CD4-positive, CD25-positive, alpha-beta regulatory T cell (primary cell): ENCODE measurements at regions not wholly inside any gene's neighbourhood (a gene's known extent, or its start where the extent isn't known, plus 50 kb on each side); places are given as distances from the start of the nearest gene placed in this dataset.
A peak's percentile ranks its signal among the peaks of the same experiment; 100 is the strongest.

ENCODE experiments used
- ATAC-seq, 2 donors: fragments of 150-1000 bp; cut with Tn5 transposase; one replicate each; pipeline ENCODE4 v1.10.0; 2021; ENCODE audit warnings: low read depth in 2 of 2, moderate number of reproducible peaks in 2 of 2, moderate library complexity in 1 of 2
- DNase-seq, 3 donors: peaks; one replicate each; pipeline versions ENCODE4 v3.0.0 to v3.0.0-alpha.2; 2012 to 2022; ENCODE audit warnings: mixed read lengths in 1 of 3
- H3K27ac ChIP-seq: one replicate; pipeline ENCODE4 v1.7.0; 2013; ENCODE audit warnings: mild to moderate bottlenecking, low read length; ENCODE audit not compliant: insufficient read depth, poor library complexity, severe bottlenecking
- H3K27me3 ChIP-seq: one replicate; pipeline ENCODE4 v1.7.0; 2013; ENCODE audit warnings: low read length; ENCODE audit not compliant: control insufficient read depth, insufficient read depth
- H3K36me3 ChIP-seq: one replicate; pipeline ENCODE4 v1.7.0; 2013; ENCODE audit warnings: mild to moderate bottlenecking, low read length, moderate library complexity; ENCODE audit not compliant: control insufficient read depth, insufficient read depth
- H3K4me1 ChIP-seq: 2 replicates; pipeline ENCODE4 v1.7.0; 2013; ENCODE audit warnings: mild to moderate bottlenecking, low read length; ENCODE audit not compliant: insufficient read depth, control insufficient read depth, poor library complexity, severe bottlenecking
- H3K4me3 ChIP-seq: one replicate; pipeline ENCODE4 v1.7.0; 2013; ENCODE audit warnings: low read depth, mild to moderate bottlenecking, low read length, moderate library complexity
- H3K9me3 ChIP-seq, 2 experiments: 1 replicate in 1 of 2; 2 replicates in 1 of 2; pipeline ENCODE4 v1.7.0; 2013; ENCODE audit warnings: low read length in 2 of 2, mild to moderate bottlenecking in 1 of 2, moderate library complexity in 1 of 2; ENCODE audit not compliant: control insufficient read depth in 2 of 2
- H3K27ac Mint-ChIP-seq, 3 donors: one replicate each; pipeline ENCODE4 v1.8.0; 2020 to 2022; ENCODE audit warnings: mild to moderate bottlenecking in 3 of 3, mixed read lengths in 3 of 3, moderate library complexity in 2 of 3
- H3K27me3 Mint-ChIP-seq: one replicate; pipeline ENCODE4 v1.8.0; 2022; ENCODE audit warnings: mild to moderate bottlenecking, mixed read lengths
- H3K36me3 Mint-ChIP-seq: one replicate; pipeline ENCODE4 v1.8.0; 2020; ENCODE audit warnings: mixed read lengths
- H3K4me1 Mint-ChIP-seq, 4 donors: one replicate each; pipeline ENCODE4 v1.8.0; 2020 to 2022; ENCODE audit warnings: mixed read lengths in 4 of 4, mild to moderate bottlenecking in 1 of 4
- H3K4me3 Mint-ChIP-seq, 4 donors: one replicate each; pipeline ENCODE4 v1.8.0; 2020 to 2022; ENCODE audit warnings: mild to moderate bottlenecking in 4 of 4, mixed read lengths in 4 of 4, moderate library complexity in 3 of 4
- H3K9me3 Mint-ChIP-seq, 7 donors: one replicate each; pipeline ENCODE4 v1.8.0; 2020 to 2022; ENCODE audit warnings: mixed read lengths in 7 of 7, mild to moderate bottlenecking in 3 of 7, moderate library complexity in 2 of 7

DNA sequence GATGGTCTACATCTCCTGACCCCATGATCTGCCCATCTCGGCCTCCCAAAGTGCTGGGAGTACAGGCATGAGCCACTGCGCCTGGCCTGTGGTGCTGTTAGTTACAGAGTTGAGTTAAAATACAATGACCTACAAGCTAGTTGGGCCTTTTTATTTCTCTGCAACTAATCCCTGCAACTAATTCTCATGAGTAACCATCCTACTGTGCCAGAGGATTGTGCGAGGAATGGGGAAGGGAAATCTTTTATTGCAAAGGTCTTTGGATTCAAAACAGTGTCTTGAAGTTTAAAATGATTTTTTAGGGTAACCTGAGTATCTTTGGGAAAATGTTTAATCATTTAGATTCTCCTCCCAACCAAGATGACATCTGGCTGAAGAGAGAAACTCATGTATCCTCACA is 88.8 kb upstream of the RMDN2 start:
- ATAC-seq (no peak), DNase-seq (no peak)
- no peaks in the 10 kb centered on the region for H3K36me3 Mint-ChIP-seq
- peaks cover 7% of the 10 kb centered on the region for H3K27me3 Mint-ChIP-seq
- H3K4me3 Mint-ChIP-seq: no peak overlapping the region
- H3K27ac ChIP-seq: no peak overlapping the region
- no peaks in the 10 kb centered on the region for H3K36me3 ChIP-seq
- no peaks in the 10 kb centered on the region for H3K4me1 ChIP-seq
- peaks cover 0 to 7% (median 3%) of the 10 kb centered on the region in 4 donors for H3K4me1 Mint-ChIP-seq
- H3K27me3 ChIP-seq: no peaks in the 10 kb centered on the region
- H3K27ac Mint-ChIP-seq: no peak overlapping the region
- no peaks in the 10 kb centered on the region for H3K9me3 Mint-ChIP-seq
- H3K9me3 ChIP-seq: no peaks in the 10 kb centered on the region
- no peak overlapping the region for H3K4me3 ChIP-seq

GRCh38 chr2:37836711-37837110 is 88.4 kb upstream of the RMDN2 start:
- H3K4me3 ChIP-seq: no peak overlapping the region

GRCh38 chr2:37837628-37838328 is 87.3 kb upstream of the RMDN2 start:
- ATAC-seq (no peak), DNase-seq (peak in 1 of 3 donors; percentile 12)
- H3K27ac ChIP-seq: no peak overlapping the region
- Mint-ChIP-seq H3K27me3 (peaks cover 18% of the 10 kb centered on the region), H3K27ac (peak overlapping the region in 1 of 3 donors; percentile 47), H3K9me3 (peaks cover 0 to 4% (median 0%) of the 10 kb centered on the region in 7 donors), H3K4me3 (no peak overlapping the region), H3K36me3 (no peaks in the 10 kb centered on the region), H3K4me1 (peaks cover 0 to 5% (median 1%) of the 10 kb centered on the region in 4 donors)
- H3K4me1 ChIP-seq: no peaks in the 10 kb centered on the region
- no peak overlapping the region for H3K4me3 ChIP-seq
- H3K9me3 ChIP-seq: no peaks in the 10 kb centered on the region
- H3K27me3 ChIP-seq: no peaks in the 10 kb centered on the region
- H3K36me3 ChIP-seq: no peaks in the 10 kb centered on the region

More at GRCh38 chr2:37836711-37837110, 88.4 kb upstream of the RMDN2 start:
- peaks cover 11% of the 10 kb centered on the region for H3K27me3 Mint-ChIP-seq
- H3K4me3 Mint-ChIP-seq: no peak overlapping the region
- no peaks in the 10 kb centered on the region for H3K9me3 ChIP-seq
- ATAC-seq (no peak), DNase-seq (no peak)
- no peaks in the 10 kb centered on the region for H3K4me1 ChIP-seq
- H3K27ac ChIP-seq: no peak overlapping the region
- no peaks in the 10 kb centered on the region for H3K36me3 ChIP-seq
- H3K27ac Mint-ChIP-seq: peak overlapping the region in 2 of 3 donors; percentile 5 to 47
- no peaks in the 10 kb centered on the region for H3K27me3 ChIP-seq
- peaks cover 0 to 7% (median 3%) of the 10 kb centered on the region in 4 donors for H3K4me1 Mint-ChIP-seq
- no peaks in the 10 kb centered on the region for H3K36me3 Mint-ChIP-seq
- peaks cover 0 to 4% (median 0%) of the 10 kb centered on the region in 7 donors for H3K9me3 Mint-ChIP-seq

GRCh38 chr2:37838541-37839167 is 86.4 kb upstream of the RMDN2 start:
- no peak overlapping the region for H3K27ac ChIP-seq
- H3K4me3 Mint-ChIP-seq: no peak overlapping the region
- H3K36me3 Mint-ChIP-seq: no peaks in the 10 kb centered on the region
- no peaks in the 10 kb centered on the region for H3K36me3 ChIP-seq
- no peaks in the 10 kb centered on the region for H3K27me3 ChIP-seq
- no peak overlapping the region for H3K4me3 ChIP-seq
- ATAC-seq: no peak
- DNase-seq: no peak
- no peak overlapping the region for H3K27ac Mint-ChIP-seq
- peaks cover 0 to 4% (median 0%) of the 10 kb centered on the region in 7 donors for H3K9me3 Mint-ChIP-seq
- no peaks in the 10 kb centered on the region for H3K4me1 ChIP-seq
- H3K4me1 Mint-ChIP-seq: peaks cover 0 to 5% (median 1%) of the 10 kb centered on the region in 4 donors
- H3K9me3 ChIP-seq: no peaks in the 10 kb centered on the region
- peaks cover 26% of the 10 kb centered on the region for H3K27me3 Mint-ChIP-seq

- Mint-ChIP-seq H3K9me3 (peaks cover 0 to 5% (median 0%) of the 10 kb centered on the region in 7 donors), H3K27ac (no peak overlapping the region), H3K27me3 (peaks cover 35% of the 10 kb centered on the region), H3K36me3 (no peaks in the 10 kb centered on the region), H3K4me1 (peaks cover 0 to 5% (median 1%) of the 10 kb centered on the region in 4 donors), H3K4me3 (no peak overlapping the region)
- ATAC-seq (no peak), DNase-seq (no peak)
- Histone ChIP-seq H3K27me3 (peaks cover 6% of the 10 kb centered on the region), H3K4me3 (no peak overlapping the region), H3K27ac (no peak overlapping the region), H3K9me3 (no peaks in the 10 kb centered on the region), H3K36me3 (no peaks in the 10 kb centered on the region), H3K4me1 (no peaks in the 10 kb centered on the region)
These were observed 85.1 kb upstream of the RMDN2 start for GRCh38 chr2:37839991-37840390.

DNA sequence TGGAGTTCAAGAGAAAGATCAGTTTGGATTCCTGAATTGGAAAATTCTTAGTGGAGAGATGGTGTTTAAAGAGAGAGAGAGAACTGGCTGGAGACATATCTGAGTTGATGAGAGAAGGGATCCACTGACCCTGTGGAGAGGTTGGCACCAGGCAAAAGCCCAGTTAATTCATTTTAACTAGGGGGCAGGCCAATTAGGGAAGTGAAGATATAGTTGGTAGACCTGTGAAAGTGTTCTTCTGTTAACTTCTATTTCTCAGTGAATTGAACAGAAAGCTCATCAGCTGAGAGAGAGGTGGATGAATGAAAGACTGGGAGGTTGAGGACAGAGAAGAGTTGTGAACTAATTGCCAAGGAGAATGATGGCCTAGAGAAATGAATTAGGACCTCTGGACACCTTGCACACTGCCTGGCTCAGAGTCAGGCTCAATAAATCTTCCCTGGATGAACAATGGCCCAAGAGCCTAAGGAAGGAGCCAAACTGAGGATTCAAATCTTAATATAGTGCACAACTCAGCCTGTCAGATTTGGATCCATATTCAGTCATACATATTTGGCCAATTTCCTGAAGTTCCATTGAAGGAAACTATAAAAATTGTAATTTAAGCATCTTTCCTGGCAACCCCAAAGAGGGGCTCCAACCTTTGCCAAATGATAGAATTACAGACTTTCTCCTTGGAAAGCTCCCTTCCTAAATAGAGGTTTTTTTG is 82.2 kb upstream of the RMDN2 start:
- Histone ChIP-seq H3K9me3 (no peaks in the 10 kb centered on the region), H3K36me3 (no peaks in the 10 kb centered on the region), H3K27me3 (peaks cover 16% of the 10 kb centered on the region), H3K27ac (no peak overlapping the region), H3K4me1 (no peaks in the 10 kb centered on the region), H3K4me3 (no peak overlapping the region)
- ATAC-seq (no peak), DNase-seq (no peak)
- Mint-ChIP-seq H3K36me3 (no peaks in the 10 kb centered on the region), H3K27ac (no peak overlapping the region), H3K27me3 (peaks cover 35% of the 10 kb centered on the region), H3K9me3 (peaks cover 0 to 5% (median 0%) of the 10 kb centered on the region in 7 donors), H3K4me1 (no peaks in the 10 kb centered on the region), H3K4me3 (no peak overlapping the region)

GRCh38 chr2:37843556-37843955 is 81.5 kb upstream of the RMDN2 start:
- Mint-ChIP-seq H3K36me3 (no peaks in the 10 kb centered on the region), H3K4me1 (no peaks in the 10 kb centered on the region), H3K27me3 (peaks cover 35% of the 10 kb centered on the region), H3K27ac (no peak overlapping the region), H3K4me3 (no peak overlapping the region), H3K9me3 (peaks cover 0 to 5% (median 0%) of the 10 kb centered on the region in 7 donors)
- Histone ChIP-seq H3K4me1 (no peaks in the 10 kb centered on the region), H3K36me3 (no peaks in the 10 kb centered on the region), H3K4me3 (no peak overlapping the region), H3K27me3 (peaks cover 16% of the 10 kb centered on the region), H3K27ac (no peak overlapping the region), H3K9me3 (no peaks in the 10 kb centered on the region)
- ATAC-seq (no peak), DNase-seq (no peak)
